Activated CD4-positive, CD25-positive, alpha-beta regulatory T cell treated with anti-CD3 and anti-CD28 coated beads, Interleukin-2, amount 50 U/mL, for 72 hours (primary cell): ENCODE measurements at regions not wholly inside any gene's neighbourhood (a gene's known extent, or its start where the extent isn't known, plus 50 kb on each side); places are given as distances from the start of the nearest gene placed in this dataset.

Experiments used
- DNase-seq: peaks from one replicate; pipeline ENCODE4 v3.0.0; 2021

- DNase-seq: no peak
Measured at GRCh38 chr2:62364791-62365528, 141.0 kb downstream of the TMEM17 start.

DNA sequence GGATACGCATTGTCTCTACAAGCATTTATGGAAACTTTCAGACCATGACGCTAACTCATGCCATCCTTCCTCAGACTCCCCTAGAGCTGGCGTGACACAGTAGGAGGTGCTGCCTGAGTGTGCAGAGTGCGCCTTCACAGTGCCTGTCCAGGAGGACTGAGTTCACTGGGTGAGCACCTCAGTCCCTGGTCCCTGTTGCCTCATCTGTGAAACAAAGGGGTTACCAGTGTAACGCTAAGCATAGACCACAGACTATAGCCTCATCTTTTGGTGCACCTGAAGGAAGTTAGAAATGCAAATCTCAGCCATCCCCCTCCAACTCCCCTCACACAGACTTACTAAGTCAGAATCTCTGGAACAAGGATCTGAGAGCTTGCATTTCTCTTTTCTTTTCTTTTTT is 142.8 kb downstream of the TMEM17 start:
- DNase-seq: no peak

DNA sequence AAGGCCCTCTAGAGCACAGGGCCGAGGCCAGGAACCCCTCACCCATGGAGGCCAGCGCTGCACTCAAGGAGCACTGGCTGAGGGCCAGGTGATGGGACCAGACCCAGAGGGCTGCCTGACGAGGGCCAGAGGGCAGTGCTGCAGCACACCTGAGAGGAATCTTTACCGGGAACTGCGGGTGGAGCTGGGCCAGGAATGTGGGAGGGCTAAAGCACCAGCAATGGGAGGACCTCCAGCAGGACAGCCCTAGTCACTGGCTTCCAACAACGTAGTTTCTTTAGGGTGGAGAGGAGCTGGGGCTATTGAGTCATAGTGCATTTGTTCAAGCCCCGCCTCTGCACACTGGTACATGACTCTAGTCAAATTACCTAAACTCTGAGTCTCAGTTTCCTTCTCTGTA is 143.4 kb downstream of the TMEM17 start:
- no peak for DNase-seq

DNA sequence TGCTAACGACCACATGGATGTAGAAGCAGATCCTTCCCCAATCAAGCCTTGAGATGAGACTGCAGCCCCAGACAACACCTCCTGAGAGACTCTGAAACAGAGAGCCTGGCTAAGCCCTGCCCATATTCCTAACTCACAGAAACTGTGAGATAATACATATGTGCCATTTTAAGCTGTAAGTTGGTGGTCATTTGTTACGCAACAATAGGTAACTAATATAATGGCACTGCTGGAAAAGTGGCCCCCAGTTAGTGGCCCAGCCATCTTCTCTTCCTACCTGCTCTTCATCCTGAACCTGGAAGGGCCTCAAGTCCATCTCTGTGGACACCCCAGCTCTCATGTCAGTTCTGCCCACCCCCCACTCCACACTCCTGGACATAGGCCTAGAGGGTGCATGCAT is 144.0 kb downstream of the TMEM17 start:
- no peak for DNase-seq

GRCh38 chr2:62354771-62355561 is 151.0 kb downstream of the TMEM17 start:
- DNase-seq: no peak

DNA sequence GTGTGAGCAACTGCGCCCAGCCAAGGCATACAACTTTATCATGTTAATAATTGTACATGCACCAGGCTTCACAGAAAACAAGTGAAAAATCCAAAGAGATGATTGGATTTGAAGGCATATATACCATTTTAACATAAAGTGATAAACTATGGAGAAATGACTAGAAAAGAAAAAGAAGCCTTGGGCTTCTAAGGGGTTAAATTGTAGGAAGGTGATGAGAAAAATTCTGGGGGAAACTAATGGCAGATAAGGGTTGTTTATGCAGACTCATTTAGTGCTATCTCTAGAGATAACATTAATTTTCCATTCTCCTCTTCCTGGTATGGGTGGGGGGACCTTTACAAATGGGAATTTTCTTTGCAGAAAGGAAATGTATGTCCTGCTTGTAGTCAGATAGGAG is 154.0 kb downstream of the TMEM17 start:
- no peak for DNase-seq

GRCh38 chr2:62349788-62350187 is 153.9 kb downstream of the B3GNT2 start:
- DNase-seq: no peak

GRCh38 chr2:62348700-62349099 is 152.8 kb downstream of the B3GNT2 start:
- no peak for DNase-seq

- DNase-seq: no peak
Measured at GRCh38 chr2:62347563-62348270, 151.8 kb downstream of the B3GNT2 start.

GRCh38 chr2:62344472-62344871 is 148.6 kb downstream of the B3GNT2 start:
- no peak for DNase-seq

- no peak for DNase-seq
Measured at GRCh38 chr2:62343636-62344337, 147.9 kb downstream of the B3GNT2 start.

DNA sequence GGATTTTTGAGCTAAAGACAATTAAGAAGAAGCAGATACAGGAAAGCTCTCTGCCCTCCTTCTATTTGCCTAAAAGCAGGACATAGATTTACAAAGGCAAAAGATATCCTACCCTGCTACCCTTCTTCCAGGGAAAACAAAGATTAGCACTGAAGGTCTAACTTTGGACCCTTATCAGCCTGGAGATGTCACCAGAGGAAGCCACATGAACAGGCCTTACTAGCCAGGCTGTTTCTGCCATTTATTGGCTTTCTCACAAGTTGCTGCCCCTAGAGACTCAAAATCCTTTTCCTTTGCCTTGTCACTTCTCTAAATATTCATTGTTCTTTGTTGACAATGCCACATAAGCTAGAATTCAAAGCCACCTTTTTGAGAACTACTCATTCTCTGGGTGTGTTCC is 147.3 kb downstream of the B3GNT2 start:
- DNase-seq: no peak

DNA sequence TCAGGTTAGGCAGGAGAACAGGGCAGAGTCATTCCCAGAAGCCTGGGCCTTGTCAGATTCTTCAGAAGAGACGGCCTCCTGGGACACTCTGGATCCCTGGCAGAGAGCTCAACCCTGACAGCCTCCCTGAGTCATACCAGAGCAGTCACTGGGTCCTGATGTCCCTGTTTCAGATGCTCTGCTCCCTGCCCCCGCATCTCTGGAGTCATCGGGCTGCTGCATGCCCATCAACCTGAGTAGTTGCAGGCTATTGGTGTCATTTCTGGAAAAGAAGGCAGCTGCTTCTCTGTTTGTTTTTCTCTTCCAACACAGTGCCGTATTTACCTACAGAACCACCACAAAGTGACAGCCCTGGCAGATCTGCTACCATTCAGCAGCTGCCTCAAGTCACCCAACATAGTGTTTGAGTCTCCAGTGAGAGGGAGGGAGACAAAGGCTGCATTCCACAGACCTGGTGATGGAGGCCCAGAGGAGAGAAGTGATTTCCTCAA is 145.1 kb downstream of the B3GNT2 start:
- DNase-seq: no peak

DNA sequence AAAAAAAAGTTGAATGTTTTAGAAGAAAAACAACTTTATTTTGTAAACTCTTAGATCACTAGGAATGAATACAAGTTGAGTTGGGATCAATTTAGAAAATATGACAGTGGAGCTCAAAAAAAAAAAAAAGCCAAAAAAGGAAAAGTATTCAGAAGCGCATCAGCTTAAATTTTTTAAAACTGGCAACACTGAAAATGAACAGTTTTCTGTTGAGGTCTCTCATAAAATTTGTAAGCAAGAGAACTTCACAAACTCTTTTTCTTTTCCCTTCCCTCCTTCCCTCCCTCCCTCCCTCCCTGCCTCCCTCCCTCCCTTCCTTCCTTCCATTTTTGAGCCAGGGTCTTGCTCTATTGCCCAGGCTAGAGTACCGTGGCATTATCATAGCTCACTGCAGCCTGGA is 143.9 kb downstream of the B3GNT2 start:
- no peak for DNase-seq

GRCh38 chr2:62339413-62339812 is 143.5 kb downstream of the B3GNT2 start:
- DNase-seq: no peak

GRCh38 chr2:62338111-62338510 is 142.2 kb downstream of the B3GNT2 start:
- no peak for DNase-seq

- no peak for DNase-seq
Measured at GRCh38 chr2:62337403-62337802, 141.5 kb downstream of the B3GNT2 start.

DNA sequence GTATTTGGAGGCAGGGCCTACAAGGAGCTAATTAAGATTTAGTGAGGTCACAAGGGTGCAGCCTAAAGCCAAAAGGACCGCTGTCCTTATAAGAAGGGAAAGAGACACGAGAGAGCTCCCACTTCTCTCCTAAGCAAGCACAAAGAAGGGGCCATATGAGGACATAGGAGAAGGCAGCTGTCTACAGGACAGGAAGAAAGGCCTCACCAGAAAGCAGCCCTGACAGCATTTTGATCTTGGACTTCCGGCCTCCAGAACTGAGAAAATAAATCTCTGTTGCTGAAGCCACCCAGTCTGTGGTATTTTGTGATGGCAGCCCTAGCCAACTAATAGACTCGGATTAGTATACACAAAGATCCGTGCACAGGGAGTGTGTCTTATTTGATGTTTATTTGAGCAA is 139.7 kb downstream of the B3GNT2 start:
- DNase-seq: no peak

DNA sequence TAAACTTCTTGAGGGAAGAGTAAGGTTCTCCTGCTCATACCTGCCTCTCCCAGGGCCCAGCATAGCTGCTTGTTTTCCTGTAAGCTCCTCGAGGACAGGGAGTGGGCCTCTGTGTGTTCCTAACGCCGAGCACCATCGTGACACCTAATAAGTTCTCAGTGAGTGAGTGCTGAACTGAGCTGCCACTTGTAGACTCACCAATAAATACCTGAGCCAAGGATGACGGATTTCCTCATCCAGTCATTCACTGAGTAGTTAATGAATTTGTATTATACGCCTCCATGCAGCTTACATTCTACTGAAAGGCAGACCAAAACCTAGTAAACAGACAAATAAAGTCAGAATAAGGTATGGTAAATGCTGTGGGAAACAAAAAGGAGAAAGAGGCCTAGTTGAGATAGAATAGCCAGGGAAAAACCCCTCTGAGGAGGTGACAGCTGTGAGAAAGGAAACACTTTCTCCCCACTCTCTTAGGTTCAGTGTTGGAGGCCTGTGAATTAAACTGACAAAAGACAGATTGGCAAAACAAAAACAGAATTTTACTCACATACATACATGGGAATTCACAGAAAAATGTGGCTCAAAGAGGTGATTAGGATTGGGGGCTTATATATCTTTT is 138.6 kb downstream of the B3GNT2 start:
- no peak for DNase-seq

GRCh38 chr2:62334009-62334408 is 138.1 kb downstream of the B3GNT2 start:
- no peak for DNase-seq

GRCh38 chr2:62330959-62331358 is 135.0 kb downstream of the B3GNT2 start:
- DNase-seq: no peak

DNA sequence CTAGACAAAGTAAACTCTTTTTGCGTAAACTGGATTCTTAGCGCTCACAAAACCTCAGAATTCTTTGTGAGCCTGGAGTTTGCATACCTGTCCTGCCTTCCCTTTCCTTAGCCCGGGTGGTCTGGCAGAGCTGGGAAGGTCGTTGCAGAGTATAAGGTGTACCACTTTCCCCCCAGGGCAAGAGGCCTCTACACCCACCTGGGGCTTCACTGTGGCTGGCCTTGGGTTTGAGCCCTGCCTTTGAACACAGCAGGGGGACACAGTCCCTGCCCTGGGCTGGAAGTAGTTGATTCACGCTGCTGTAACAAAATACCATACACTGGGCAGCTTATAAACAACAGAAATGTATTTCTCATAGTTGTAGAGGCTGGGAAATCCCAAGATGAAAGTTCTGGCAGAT is 133.9 kb downstream of the B3GNT2 start:
- no peak for DNase-seq

- DNase-seq: no peak
Measured at GRCh38 chr2:62326735-62327134, 130.8 kb downstream of the B3GNT2 start.
